H9 (cell line): ENCODE measurements at regions not wholly inside any gene's neighbourhood (a gene's known extent, or its start where the extent isn't known, plus 50 kb on each side); places are given as distances from the start of the nearest gene placed in this dataset.

Source experiments
- DNase-seq: peaks from one replicate; pipeline ENCODE4 v3.0.0-alpha.2; 2017
- H2AFZ ChIP-seq: one replicate; pipeline ENCODE4 v1.6.1; 2013; ENCODE audit warnings: mild to moderate bottlenecking, low read length, control low read depth, moderate library complexity
- H2AK5ac ChIP-seq: 2 replicates; pipeline ENCODE4 v1.6.1; 2013; ENCODE audit warnings: low read length, control low read depth, mixed read lengths; ENCODE audit not compliant: insufficient read length
- H2BK120ac ChIP-seq: one replicate; pipeline ENCODE4 v1.6.1; 2013; ENCODE audit warnings: low read depth, mild to moderate bottlenecking, low read length, control low read depth, inconsistent platforms; ENCODE audit not compliant: poor library complexity, severe bottlenecking
- H2BK12ac ChIP-seq: 2 replicates; pipeline ENCODE4 v1.6.1; 2013; ENCODE audit warnings: low read length, control low read depth, mixed read lengths, low read depth; ENCODE audit not compliant: insufficient read length
- H2BK15ac ChIP-seq: 2 replicates; pipeline ENCODE4 v1.6.1; 2013; ENCODE audit warnings: low read depth, low read length, control low read depth
- H2BK20ac ChIP-seq: one replicate; pipeline ENCODE4 v1.6.1; 2013; ENCODE audit warnings: low read depth, mild to moderate bottlenecking, low read length, control low read depth, inconsistent platforms; ENCODE audit not compliant: poor library complexity, severe bottlenecking
- H2BK5ac ChIP-seq: 2 replicates; pipeline ENCODE4 v1.6.1; 2013; ENCODE audit warnings: low read length, control low read depth, mixed read lengths; ENCODE audit not compliant: insufficient read length
- H3K14ac ChIP-seq: 2 replicates; pipeline ENCODE4 v1.6.1; 2013; ENCODE audit warnings: low read length, control low read depth; ENCODE audit not compliant: insufficient read depth
- H3K18ac ChIP-seq: 2 replicates; pipeline ENCODE4 v1.6.1; 2013; ENCODE audit warnings: low read depth, mild to moderate bottlenecking, mixed read lengths, low read length, control low read depth; ENCODE audit not compliant: insufficient read length
- H3K23ac ChIP-seq: 2 replicates; pipeline ENCODE4 v1.6.1; 2013; ENCODE audit warnings: low read length, control low read depth, mixed read lengths, low read depth; ENCODE audit not compliant: insufficient read length
- H3K23me2 ChIP-seq: 2 replicates; pipeline ENCODE4 v1.6.1; 2013; ENCODE audit warnings: low read depth, mild to moderate bottlenecking, mixed read lengths, low read length, control low read depth; ENCODE audit not compliant: insufficient read length, poor library complexity, severe bottlenecking
- H3K27ac ChIP-seq: 2 replicates; pipeline ENCODE4 v1.5.1; 2013; ENCODE audit warnings: low read length, control low read depth, mixed read lengths, low read depth; ENCODE audit not compliant: insufficient read length
- H3K27me3 ChIP-seq: 2 replicates; pipeline ENCODE4 v1.6.1; 2013; ENCODE audit warnings: low read length, control low read depth, inconsistent platforms; ENCODE audit not compliant: insufficient read depth
- H3K4ac ChIP-seq: 2 replicates; pipeline ENCODE4 v1.6.1; 2013; ENCODE audit warnings: low read depth, mild to moderate bottlenecking, control low read depth, inconsistent platforms, low read length, moderate library complexity
- H3K4me1 ChIP-seq: 2 replicates; pipeline ENCODE4 v1.6.1; 2013; ENCODE audit warnings: low read length, control low read depth, inconsistent platforms; ENCODE audit not compliant: insufficient read depth
- H3K4me2 ChIP-seq: 2 replicates; pipeline ENCODE4 v1.6.1; 2013; ENCODE audit warnings: low read length, control low read depth, mixed read lengths; ENCODE audit not compliant: insufficient read length, insufficient read depth
- H3K56ac ChIP-seq: 2 replicates; pipeline ENCODE4 v1.6.1; 2013; ENCODE audit warnings: low read depth, mild to moderate bottlenecking, mixed read lengths, low read length, control low read depth; ENCODE audit not compliant: insufficient read length
- H3K79me1 ChIP-seq: 2 replicates; pipeline ENCODE4 v1.6.1; 2013; ENCODE audit warnings: low read depth, mild to moderate bottlenecking, moderate library complexity, low read length, control low read depth, inconsistent platforms; ENCODE audit not compliant: insufficient read depth, poor library complexity, severe bottlenecking
- H3K79me2 ChIP-seq: 2 replicates; pipeline ENCODE4 v1.6.1; 2013; ENCODE audit warnings: low read length, control low read depth, inconsistent platforms; ENCODE audit not compliant: insufficient read depth
- H3K9ac ChIP-seq: 2 replicates; pipeline ENCODE4 v1.6.1; 2013; ENCODE audit warnings: low read length, control low read depth, mixed read lengths; ENCODE audit not compliant: insufficient read length; ENCODE audit errors: extremely low read depth
- H3K9me3 ChIP-seq: one replicate; pipeline ENCODE4 v1.6.1; 2013; ENCODE audit warnings: low read depth, low read length, inconsistent platforms; ENCODE audit not compliant: control insufficient read depth
- H3T11ph ChIP-seq: one replicate; pipeline ENCODE4 v1.6.1; 2013; ENCODE audit warnings: mild to moderate bottlenecking, low read length, control low read depth, inconsistent platforms
- H4K20me1 ChIP-seq: one replicate; pipeline ENCODE4 v1.6.1; 2013; ENCODE audit not compliant: control insufficient read depth, insufficient read length, insufficient read depth
- H4K5ac ChIP-seq: 2 replicates; pipeline ENCODE4 v1.6.1; 2013; ENCODE audit warnings: low read depth, mild to moderate bottlenecking, mixed read lengths, low read length, control low read depth; ENCODE audit not compliant: insufficient read length
- H4K8ac ChIP-seq: replicated peaks from 2 replicates; pipeline ENCODE4 v1.6.1; 2013; ENCODE audit warnings: low read length, control low read depth, mixed read lengths, low read depth; ENCODE audit not compliant: insufficient read length
- H4K91ac ChIP-seq: 2 replicates; pipeline ENCODE4 v1.6.1; 2013; ENCODE audit warnings: low read depth, mild to moderate bottlenecking, moderate library complexity, mixed read lengths, low read length, control low read depth; ENCODE audit not compliant: insufficient read length
- H3K27ac Mint-ChIP-seq, 3 experiments: 2 replicates in 2 of 3; 3 replicates in 1 of 3; pipeline ENCODE4 v1.8.0; 2020 to 2021; ENCODE audit warnings: mixed read lengths in 3 of 3, mild to moderate bottlenecking in 1 of 3, moderate library complexity in 1 of 3
- H3K27me3 Mint-ChIP-seq: 2 replicates; pipeline ENCODE4 v1.8.0; 2021; ENCODE audit warnings: low read depth, mild to moderate bottlenecking, moderate library complexity, mixed read lengths
- H3K36me3 Mint-ChIP-seq, 3 experiments: 2 replicates in 2 of 3; 3 replicates in 1 of 3; pipeline ENCODE4 v1.8.0; 2020 to 2021; ENCODE audit warnings: low read depth in 3 of 3, mixed read lengths in 3 of 3; ENCODE audit not compliant: insufficient read depth in 1 of 3
- H3K4me1 Mint-ChIP-seq, 2 experiments: 2 replicates each; pipeline ENCODE4 v1.8.0; 2020; ENCODE audit warnings: mixed read lengths in 2 of 2
- H3K4me3 Mint-ChIP-seq, 2 experiments: 2 replicates in 1 of 2; 3 replicates in 1 of 2; pipeline ENCODE4 v1.8.0; 2020 to 2021; ENCODE audit warnings: mild to moderate bottlenecking in 2 of 2, mixed read lengths in 2 of 2, moderate library complexity in 1 of 2
- H3K9me3 Mint-ChIP-seq, 2 experiments: 2 replicates in 1 of 2; 3 replicates in 1 of 2; pipeline ENCODE4 v1.8.0; 2020; ENCODE audit warnings: mild to moderate bottlenecking in 2 of 2, mixed read lengths in 2 of 2, moderate library complexity in 1 of 2
- TF ChIP-seq, protein P1 (sequence below): fragments of 200-600 bp; sonication (generic); conservative IDR thresholded peaks from 3 replicates; pipeline ENCODE4 v1.8.0; 2021; ENCODE audit warnings: antibody characterized with exemption, mild to moderate bottlenecking

- Histone ChIP-seq H4K91ac (no peak overlapping the region), H4K5ac (no peak overlapping the region), H4K8ac (no peak overlapping the region), H3K79me1 (no peaks in the 10 kb centered on the region), H3K56ac (no peak overlapping the region), H2AFZ (no peak overlapping the region), H4K20me1 (no peaks in the 10 kb centered on the region), H2BK12ac (no peak overlapping the region), H3K14ac (no peak overlapping the region), H3K23ac (no peak overlapping the region), H3K9me3 (no peaks in the 10 kb centered on the region), H3K18ac (no peak overlapping the region), H2BK20ac (no peak overlapping the region), H3K4me2 (no peak overlapping the region), H2BK120ac (no peak overlapping the region), H3K23me2 (no peaks in the 10 kb centered on the region), H3K4me1 (no peaks in the 10 kb centered on the region), H2BK15ac (no peak overlapping the region), H3K4ac (no peak overlapping the region), H3K9ac (no peak overlapping the region), H3T11ph (no peak overlapping the region), H3K27ac (no peak overlapping the region), H2BK5ac (no peak overlapping the region), H2AK5ac (no peak overlapping the region), H3K27me3 (no peaks in the 10 kb centered on the region), H3K79me2 (no peaks in the 10 kb centered on the region)
- Mint-ChIP-seq H3K27ac (no peak overlapping the region), H3K27me3 (no peaks in the 10 kb centered on the region), H3K36me3 (peaks cover 0 to 5% (median 0%) of the 10 kb centered on the region in 3 experiments; a peak in 1 of 7 replicates), H3K4me1 (peaks cover 21 to 24% of the 10 kb centered on the region in 2 experiments), H3K9me3 (peaks cover 2 to 3% of the 10 kb centered on the region in 2 experiments; a peak in 2 of 5 replicates), H3K4me3 (no peak overlapping the region)
- no peak for DNase-seq
- TF ChIP-seq, protein P1, sequence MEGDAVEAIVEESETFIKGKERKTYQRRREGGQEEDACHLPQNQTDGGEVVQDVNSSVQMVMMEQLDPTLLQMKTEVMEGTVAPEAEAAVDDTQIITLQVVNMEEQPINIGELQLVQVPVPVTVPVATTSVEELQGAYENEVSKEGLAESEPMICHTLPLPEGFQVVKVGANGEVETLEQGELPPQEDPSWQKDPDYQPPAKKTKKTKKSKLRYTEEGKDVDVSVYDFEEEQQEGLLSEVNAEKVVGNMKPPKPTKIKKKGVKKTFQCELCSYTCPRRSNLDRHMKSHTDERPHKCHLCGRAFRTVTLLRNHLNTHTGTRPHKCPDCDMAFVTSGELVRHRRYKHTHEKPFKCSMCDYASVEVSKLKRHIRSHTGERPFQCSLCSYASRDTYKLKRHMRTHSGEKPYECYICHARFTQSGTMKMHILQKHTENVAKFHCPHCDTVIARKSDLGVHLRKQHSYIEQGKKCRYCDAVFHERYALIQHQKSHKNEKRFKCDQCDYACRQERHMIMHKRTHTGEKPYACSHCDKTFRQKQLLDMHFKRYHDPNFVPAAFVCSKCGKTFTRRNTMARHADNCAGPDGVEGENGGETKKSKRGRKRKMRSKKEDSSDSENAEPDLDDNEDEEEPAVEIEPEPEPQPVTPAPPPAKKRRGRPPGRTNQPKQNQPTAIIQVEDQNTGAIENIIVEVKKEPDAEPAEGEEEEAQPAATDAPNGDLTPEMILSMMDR = no peak
These were observed 412.5 kb upstream of the PCDH9 start for GRCh38 chr13:67642657-67643056.
